HG02759 (cell line): ENCODE measurements at regions not wholly inside any gene's neighbourhood (a gene's known extent, or its start where the extent isn't known, plus 50 kb on each side); places are given as distances from the start of the nearest gene placed in this dataset.
"Not testable (repeated sequence)": the region's sequence is repeated elsewhere in the genome, so short reads cannot be mapped to it uniquely, and the experiment has no call there.

Experiments
- ATAC-seq: cut with Tn5 transposase; IDR thresholded peaks from one replicate; pipeline ENCODE4 v1.9.1; 2021; ENCODE audit warnings: mild to moderate bottlenecking, moderate library complexity; ENCODE audit not compliant: unreplicated experiment

DNA sequence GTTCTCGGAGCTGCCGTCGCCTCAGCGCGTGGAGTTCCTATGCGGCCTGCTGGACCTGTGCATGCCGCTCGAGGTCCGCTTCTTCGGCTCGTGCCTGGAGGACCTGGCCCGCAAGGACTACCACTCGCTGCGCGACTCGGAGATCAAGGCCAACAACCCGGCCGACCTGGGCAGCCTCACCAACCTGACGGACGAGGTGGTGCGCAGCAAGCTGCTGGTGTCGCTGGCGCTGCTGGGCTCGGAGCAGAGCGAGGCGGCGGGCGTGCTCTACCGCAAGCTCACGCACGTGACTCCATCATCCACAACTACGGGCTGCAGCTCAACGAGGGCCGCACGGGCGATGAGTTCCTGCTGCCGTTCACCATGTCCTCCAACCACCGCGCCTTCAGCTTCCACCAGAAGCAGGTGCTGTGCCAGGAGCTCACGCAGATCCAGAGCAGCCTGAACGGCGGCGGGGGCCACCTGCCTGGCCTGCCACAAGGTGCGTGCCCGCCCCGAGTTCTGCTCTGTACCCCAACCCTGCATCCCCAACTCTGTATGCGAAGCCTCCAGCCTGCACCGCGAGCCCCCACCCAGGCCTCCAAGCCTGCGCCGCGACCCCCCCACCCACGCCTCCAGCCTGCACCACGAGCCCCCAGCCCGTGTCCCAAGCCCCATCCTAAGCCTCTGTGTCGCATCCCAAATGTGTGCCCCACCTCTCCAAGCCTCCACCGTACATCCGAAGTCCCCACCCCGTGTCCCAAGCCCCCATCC is 178.2 kb downstream of the OR4M2 start:
- no peak for ATAC-seq

- ATAC-seq = not testable (repeated sequence)
Observed at GRCh38 chr15:22259151-22259750, 178.9 kb downstream of the OR4M2 start.

DNA sequence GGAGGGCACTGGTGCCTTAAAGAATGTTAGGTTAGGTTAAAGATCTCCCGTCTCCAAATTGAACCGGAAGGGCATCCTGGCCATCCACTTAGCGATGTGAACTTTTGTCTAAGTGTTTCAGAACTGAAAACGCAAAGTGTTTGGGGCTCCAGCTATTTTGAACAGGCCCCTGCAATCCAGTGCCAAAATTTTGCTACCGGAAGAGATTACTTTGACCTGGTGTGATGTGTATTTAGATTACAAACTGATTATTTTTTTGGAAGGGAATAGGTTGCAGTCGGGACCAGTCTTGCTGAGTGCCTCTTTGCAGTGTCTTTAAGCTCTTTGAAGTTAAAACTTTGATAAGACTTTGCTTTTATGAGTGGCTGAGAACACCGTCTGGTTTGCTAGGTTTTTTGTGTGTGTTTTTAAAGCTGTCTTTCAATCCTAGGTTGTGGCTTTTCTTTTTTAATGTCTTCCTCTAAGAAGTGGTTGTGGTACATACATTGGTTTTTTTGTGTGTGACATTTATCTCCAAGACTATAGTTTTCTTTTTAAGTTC is 179.6 kb downstream of the OR4M2 start:
- no peak for ATAC-seq

- no peak for ATAC-seq
Observed at GRCh38 chr15:22262613-22263020, 182.3 kb downstream of the OR4M2 start.

- ATAC-seq = no peak
Observed at GRCh38 chr15:22263738-22264137, 183.4 kb downstream of the OR4M2 start.

DNA sequence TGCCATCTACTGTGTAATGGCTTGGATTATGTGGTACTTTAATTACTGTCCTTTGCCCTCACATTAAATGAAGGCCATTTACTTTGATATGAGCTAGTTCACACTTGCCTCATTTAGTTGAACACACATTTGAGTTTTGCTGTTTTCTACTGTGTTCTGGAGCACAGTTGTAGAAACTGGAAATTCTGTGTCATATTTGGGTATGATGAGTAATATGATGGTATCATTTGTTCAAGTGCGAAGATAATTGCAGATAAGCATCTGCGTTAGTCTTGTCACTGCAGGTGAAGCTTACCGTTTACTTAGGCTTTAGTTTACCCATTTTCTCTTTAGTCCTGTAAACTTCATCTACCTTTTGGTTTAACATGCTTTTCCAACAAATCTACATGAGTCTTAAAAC is 183.9 kb downstream of the OR4M2 start:
- ATAC-seq = not testable (repeated sequence)

DNA sequence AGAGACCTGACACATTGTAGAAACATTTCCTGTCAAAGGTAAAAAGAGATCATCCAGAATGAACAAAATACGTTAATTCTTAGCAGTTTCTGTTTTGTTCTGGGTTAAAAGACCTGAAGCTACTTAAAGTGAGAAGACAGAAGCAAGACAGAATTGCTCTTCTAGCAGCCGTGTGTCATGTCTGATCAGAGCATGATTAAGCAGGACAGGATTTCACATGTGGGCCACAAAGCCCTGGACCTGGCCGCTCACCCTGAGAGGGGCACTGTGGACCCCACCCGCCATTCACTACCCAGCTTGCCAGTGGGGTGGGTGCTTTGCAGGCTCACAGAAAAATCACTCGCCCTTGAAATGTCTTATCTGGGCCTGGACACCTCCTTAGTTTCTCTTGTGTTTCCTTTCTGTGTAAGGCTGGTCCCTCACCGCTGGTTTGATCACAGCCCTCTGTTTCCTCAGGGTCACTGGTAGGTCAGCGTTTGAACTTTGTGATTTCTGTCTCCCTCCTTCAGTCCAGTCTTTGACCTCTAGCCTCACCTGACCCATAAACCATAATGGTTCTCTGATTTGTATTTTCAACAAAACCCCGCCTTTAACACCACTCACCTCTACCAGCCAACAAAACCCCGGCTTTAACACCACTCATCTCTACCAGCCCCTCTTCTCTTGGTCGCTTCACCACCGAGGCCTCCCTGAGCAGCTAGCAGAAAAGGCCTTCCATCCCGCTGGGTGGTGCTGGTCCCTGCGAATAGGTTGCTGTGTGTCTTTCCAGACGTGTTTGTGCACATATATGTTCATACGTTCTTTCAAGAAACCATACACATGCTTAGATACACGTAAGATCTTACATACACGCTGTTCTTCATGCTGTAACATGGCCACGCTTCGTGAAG is 185.0 kb downstream of the OR4M2 start:
- ATAC-seq = no peak

- ATAC-seq = no peak
Observed at GRCh38 chr15:22265970-22266369, 185.6 kb downstream of the OR4M2 start.

DNA sequence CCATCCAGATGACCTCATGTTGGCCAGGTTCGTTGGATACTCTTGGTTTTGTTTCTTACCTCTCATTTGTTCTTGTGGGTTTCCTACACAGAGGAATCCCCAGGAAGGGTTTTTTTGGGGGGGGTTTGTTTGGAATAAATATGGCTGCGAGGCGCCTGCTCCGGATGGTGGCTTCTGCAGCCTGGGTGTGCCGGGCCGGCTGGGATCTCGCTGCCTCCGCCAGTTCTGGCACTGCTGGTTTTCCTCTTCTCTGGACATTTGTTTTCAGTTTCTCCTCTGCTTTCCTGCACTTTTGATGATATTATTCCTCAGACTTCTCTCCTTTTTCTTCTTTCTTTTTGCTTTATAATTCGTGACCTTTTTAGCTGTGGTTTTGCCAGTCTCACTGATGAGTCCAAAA is 187.4 kb downstream of the OR4M2 start:
- no peak for ATAC-seq

- not testable (repeated sequence) for ATAC-seq
Observed at GRCh38 chr15:22268201-22268600, 187.9 kb downstream of the OR4M2 start.

DNA sequence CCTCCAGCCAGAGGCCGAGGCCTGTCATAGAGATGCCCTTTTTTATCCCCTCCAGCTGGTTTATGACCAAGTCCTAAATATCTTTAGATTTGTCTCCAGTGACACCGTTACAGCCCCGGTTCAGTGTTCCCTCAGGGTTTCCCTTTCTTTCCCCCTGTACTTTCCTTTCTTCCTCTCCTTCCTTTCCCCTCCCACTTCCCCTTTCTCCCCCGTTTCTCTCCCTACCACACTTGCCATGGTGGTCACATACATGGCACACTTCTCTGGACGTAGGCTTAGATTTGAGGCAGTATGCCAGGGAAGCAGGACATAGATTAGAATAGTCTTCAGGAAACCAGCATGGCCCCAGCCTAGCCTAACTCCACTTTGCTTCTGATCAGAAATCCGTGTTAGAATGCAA is 188.3 kb downstream of the OR4M2 start:
- not testable (repeated sequence) for ATAC-seq

DNA sequence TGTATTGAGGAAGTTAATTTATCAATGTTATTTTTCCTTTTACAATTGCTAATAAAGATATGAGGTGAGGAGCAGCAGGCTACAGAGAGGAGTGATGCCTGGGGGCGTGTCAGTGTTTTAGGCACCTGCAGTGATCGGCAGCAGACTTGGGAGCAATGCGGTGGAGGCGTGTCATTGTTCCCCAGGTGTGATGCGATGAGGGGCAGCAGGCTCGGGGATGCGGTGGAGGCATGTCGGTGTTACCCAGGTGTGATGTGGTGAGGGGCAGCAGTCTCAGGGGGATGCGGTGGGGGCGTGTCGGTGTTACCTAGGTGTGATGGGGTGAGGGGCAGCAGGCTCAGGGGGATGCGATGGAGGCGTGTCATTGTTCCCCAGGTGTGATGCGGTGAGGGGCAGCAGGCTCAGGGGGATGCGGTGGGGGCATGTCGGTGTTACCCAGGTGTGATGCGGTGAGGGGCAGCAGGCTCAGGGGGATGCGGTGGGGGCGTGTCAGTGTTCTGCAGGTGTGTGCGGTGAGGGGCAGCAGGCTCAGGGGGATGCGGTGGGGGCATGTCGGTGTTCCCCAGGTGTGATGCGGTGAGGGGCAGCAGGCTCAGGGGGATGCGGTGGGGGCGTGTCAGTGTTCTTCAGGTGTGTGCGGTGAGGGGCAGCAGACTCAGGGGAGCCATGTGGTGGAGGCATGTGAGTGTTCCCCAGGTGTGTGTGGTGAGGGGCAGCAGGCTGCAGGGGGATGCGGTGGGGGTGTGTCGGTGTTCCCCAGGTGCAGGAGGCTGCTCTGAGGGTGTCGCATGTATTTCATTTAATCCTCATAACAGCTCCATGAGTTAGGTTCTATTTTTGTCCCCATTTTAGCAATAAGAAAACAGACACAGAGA is 186.2 kb upstream of the GOLGA6L22 start:
- not testable (repeated sequence) for ATAC-seq

GRCh38 chr15:22273185-22273584 is 185.5 kb upstream of the GOLGA6L22 start:
- not testable (repeated sequence) for ATAC-seq

GRCh38 chr15:22274376-22274775 is 184.3 kb upstream of the GOLGA6L22 start:
- ATAC-seq = not testable (repeated sequence)

- not testable (repeated sequence) for ATAC-seq
Observed at GRCh38 chr15:22280770-22281169, 177.9 kb upstream of the GOLGA6L22 start.

DNA sequence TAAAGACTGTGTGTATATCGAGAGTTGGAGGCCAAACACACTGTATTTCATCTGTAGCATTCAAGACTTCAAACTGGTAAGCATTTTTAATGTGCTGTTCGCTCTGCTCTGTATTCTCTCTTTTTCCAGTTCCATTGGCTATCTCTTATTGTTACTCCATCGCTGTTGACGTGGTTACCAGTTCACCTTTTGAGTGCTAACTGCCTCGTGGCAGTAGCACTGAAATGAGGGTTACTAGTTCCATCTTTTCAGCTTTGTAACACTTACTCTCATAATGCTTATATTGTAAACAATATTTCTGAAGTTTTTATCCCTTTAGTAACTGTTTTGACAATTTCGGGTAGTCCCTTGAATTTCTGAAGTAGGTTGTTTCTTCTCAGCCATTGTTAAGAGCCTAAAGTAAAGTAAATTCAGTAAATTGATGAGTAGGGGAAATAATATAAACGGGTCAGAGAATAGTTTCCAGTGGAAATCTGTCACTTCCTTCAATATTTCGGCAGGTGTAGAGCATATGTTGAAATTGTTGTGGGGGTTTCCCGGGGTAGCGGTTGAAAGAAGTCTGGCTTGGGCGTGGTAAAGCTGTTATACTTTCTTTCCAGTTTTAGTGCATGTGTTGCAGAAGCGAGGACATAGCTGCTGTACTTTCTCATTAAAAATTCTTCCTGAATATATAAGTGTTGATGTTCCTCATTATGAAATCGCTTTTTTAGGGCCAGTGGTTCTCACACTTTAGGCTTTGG is 175.7 kb upstream of the GOLGA6L22 start:
- ATAC-seq = peak; percentile 40

- not testable (repeated sequence) for ATAC-seq
Observed at GRCh38 chr15:22284795-22285420, 173.8 kb upstream of the GOLGA6L22 start.

DNA sequence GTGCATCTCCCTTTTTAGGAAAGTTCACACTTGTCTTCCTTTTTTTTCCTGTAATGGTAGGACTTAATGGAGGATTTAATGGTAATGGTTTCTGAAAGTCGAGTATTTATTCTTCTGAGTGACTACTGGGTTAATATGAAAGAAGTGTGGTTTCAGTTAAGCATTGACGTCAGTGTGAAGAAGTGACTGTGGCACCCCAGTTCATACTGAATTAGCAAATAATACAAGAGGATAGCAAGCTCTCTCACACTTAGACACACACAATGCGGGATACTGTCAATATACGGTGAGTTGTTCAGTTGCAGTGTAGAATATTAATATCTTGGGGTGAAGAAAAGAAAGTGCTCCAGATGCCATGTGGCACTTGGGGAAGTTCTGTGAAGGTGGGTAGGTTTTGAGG is 167.6 kb upstream of the GOLGA6L22 start:
- ATAC-seq = not testable (repeated sequence)

DNA sequence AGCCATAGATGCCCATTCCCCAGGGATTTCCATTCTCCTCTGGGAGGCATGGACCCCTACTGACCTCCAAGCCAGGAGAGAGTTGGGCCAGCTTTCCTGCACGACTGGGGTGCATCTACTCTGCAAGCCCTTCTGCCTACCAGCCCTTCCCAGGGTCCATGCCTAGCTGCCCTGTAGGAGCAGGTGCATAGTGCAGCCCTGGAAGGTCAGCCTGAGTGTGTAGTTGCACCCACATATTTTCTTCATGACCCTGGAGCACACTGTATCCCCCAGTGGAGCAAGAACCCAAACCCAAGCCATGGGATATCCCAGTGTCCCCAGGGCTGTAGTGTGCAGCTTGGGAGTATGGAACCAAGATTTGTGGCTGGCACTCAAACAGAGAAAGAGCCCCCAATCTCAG is 155.6 kb upstream of the GOLGA6L22 start:
- ATAC-seq = not testable (repeated sequence)
